Ishikawa (cell line): ENCODE measurements at regions not wholly inside any gene's neighbourhood (a gene's known extent, or its start where the extent isn't known, plus 50 kb on each side); places are given as distances from the start of the nearest gene placed in this dataset.

ENCODE experiments used
- CEBPB ChIP-seq: IDR thresholded peaks from 2 replicates; pipeline ENCODE4 v1.6.1; 2012
- CREB1 ChIP-seq: IDR thresholded peaks from 2 replicates; pipeline ENCODE4 v1.6.1; 2012; ENCODE audit warnings: low read depth
- EGR1 ChIP-seq: IDR thresholded peaks from 2 replicates; pipeline ENCODE4 v1.6.1; 2012
- EP300 ChIP-seq: IDR thresholded peaks from 2 replicates; pipeline ENCODE4 v1.6.1; 2012; ENCODE audit warnings: borderline replicate concordance
- FOXM1 ChIP-seq: IDR thresholded peaks from 2 replicates; pipeline ENCODE4 v1.6.1; 2012; ENCODE audit warnings: low read depth, borderline replicate concordance
- MAX ChIP-seq: IDR thresholded peaks from 2 replicates; pipeline ENCODE4 v1.6.1; 2012
- NFIC ChIP-seq: IDR thresholded peaks from 2 replicates; pipeline ENCODE4 v1.6.1; 2012
- RAD21 ChIP-seq: IDR thresholded peaks from 2 replicates; pipeline ENCODE4 v1.6.1; 2012; ENCODE audit warnings: low read depth
- REST ChIP-seq: IDR thresholded peaks from 2 replicates; pipeline ENCODE4 v1.6.1; 2012; ENCODE audit warnings: low read depth, mild to moderate bottlenecking
- TAF1 ChIP-seq: IDR thresholded peaks from 2 replicates; pipeline ENCODE4 v1.6.1; 2012; ENCODE audit warnings: low read depth, mild to moderate bottlenecking
- TCF12 ChIP-seq: IDR thresholded peaks from 2 replicates; pipeline ENCODE4 v1.6.1; 2012; ENCODE audit warnings: low read depth
- TEAD4 ChIP-seq: IDR thresholded peaks from 2 replicates; pipeline ENCODE4 v1.6.1; 2012
- USF1 ChIP-seq: IDR thresholded peaks from 2 replicates; pipeline ENCODE4 v1.6.1; 2012
- YY1 ChIP-seq: IDR thresholded peaks from 2 replicates; pipeline ENCODE4 v1.6.1; 2012; ENCODE audit warnings: low read depth
- ZBTB7A ChIP-seq: IDR thresholded peaks from 2 replicates; pipeline ENCODE4 v1.6.1; 2012; ENCODE audit warnings: low read depth

DNA sequence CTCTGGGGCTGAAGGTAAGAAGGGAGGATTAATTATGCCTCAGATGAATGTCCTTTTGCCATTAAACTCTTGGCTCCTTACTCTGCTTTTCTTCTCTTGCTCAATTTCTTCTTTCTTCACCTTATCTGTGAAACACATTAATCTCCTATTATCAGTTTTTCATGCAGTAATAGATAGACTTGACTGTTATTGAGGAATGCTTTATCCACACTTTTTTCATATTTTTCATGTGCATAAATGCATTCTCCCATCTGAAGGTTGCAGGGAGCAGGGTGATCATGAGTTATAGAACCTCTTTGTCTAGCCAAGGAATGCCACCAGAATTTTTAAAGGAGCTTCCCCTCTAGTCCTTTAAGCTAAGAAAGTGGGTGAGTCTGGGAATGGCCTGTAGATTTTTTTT is 66.4 kb upstream of the CD180 start:
- TF ChIP-seq USF1 (no peak), FOXM1 (no peak), NFIC (no peak)

- TF ChIP-seq RAD21 = no peak
- TF ChIP-seq CEBPB = peak; percentile 58; the same call in 1 of the 2 replicates
Measured at GRCh38 chr5:67262206-67262605, 65.6 kb upstream of the CD180 start.

- TF ChIP-seq ZBTB7A = no peak
- no peak for TF ChIP-seq FOXM1
- no peak for TF ChIP-seq NFIC
- TF ChIP-seq RAD21 = no peak
- TF ChIP-seq USF1 = no peak
- no peak for TF ChIP-seq CEBPB
- no peak for TF ChIP-seq TCF12
- TF ChIP-seq TAF1 = no peak
- no peak for TF ChIP-seq TEAD4
- TF ChIP-seq EP300 = no peak
- TF ChIP-seq CREB1 = no peak
- TF ChIP-seq MAX = no peak
- TF ChIP-seq YY1 = no peak
Measured at GRCh38 chr5:67259548-67260215, 63.1 kb upstream of the CD180 start.

DNA sequence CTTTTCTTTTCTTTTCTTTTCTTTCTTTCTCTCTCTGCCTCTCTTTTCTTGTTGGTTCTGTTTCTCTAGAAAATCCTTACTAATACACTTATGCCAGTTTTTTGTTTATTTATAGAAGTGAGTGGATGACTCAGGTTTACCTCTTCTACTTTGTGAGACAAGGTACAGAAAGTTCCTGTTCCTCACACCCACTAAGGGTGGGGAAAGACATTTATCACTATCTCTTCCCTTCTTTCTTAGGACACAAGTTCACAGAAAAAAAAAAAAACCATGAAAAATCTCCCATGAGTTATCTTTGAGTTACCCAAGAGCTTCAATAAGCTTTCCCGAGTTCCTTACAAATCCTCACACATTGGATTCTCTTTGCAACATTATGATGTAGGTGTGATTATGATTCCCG is 60.9 kb upstream of the CD180 start:
- TF ChIP-seq RAD21 (no peak), YY1 (no peak), MAX (no peak), NFIC (no peak), TEAD4 (no peak), ZBTB7A (no peak), USF1 (no peak), REST (no peak), CEBPB (no peak), EP300 (no peak), FOXM1 (no peak), EGR1 (no peak), TCF12 (no peak)

DNA sequence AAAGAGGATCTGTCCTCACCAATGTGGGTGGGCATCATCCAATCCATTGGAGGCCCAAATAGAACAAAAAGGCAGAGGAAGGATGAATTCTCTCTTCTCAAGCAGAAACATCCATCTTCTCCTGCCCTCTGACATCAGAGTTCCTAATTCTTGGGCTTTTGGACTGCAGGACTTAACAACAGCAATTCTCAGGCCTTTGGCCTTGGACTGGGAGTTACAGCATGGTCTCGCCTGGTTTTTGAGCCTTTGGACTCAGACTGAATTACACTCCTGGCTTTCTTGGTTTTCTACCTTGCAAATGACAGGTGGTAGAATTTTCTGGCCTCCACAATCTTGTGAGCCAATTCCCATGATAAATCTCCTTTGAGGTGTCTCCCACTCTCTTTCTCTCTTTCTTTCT is 60.5 kb upstream of the CD180 start:
- TF ChIP-seq NFIC = no peak
- no peak for TF ChIP-seq YY1
- TF ChIP-seq RAD21 = no peak
- TF ChIP-seq CREB1 = no peak
- TF ChIP-seq CEBPB = no peak
- no peak for TF ChIP-seq TAF1
- no peak for TF ChIP-seq USF1
- TF ChIP-seq MAX = no peak
- no peak for TF ChIP-seq TCF12
- no peak for TF ChIP-seq FOXM1

DNA sequence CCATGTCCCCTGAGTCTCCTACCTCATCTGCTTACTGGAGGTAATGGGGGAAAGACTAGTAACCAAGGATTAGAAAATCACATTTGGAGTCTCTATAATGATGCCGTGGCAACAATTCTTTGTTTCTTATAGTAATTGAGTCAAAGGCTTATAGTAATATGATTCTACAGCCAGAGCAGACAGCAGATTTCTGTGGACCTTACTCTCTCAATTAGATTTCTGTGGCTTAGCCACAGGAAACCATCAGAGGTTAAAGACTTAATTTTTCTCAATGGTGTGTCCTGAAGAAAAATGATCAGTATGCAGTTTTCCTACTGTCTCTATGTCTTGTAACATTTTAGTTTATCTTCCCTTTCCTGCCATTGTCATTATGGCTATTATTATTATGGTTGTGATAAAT is 59.3 kb upstream of the CD180 start:
- TF ChIP-seq FOXM1 (no peak), USF1 (no peak), ZBTB7A (no peak), NFIC (no peak), YY1 (no peak), REST (no peak), TEAD4 (no peak)
